IMR-90 (cell line): ENCODE measurements at regions not wholly inside any gene's neighbourhood (a gene's known extent, or its start where the extent isn't known, plus 50 kb on each side); places are given as distances from the start of the nearest gene placed in this dataset.

Source experiments
- ATAC-seq: fragments of 200-7000 bp; cut with Tn5 transposase; 2 replicates; pipeline ENCODE4 v1.9.1; 2020; ENCODE audit warnings: low read depth, mild to moderate bottlenecking, moderate library complexity
- BruUV-seq: library from RNA; stranded (reverse); fragments of 400-500 nt; replicated peaks from 2 replicates; lab custom pipeline; 2021; lab: Mats Ljungman, UMichigan
- CTCF ChIA-PET: fragments of 300-600 bp; formaldehyde crosslinking; extraction: SDS; loops from one replicate; lab custom pipeline; 2021; ENCODE audit warnings: antibody characterized with exemption; lab: Yijun Ruan, JAX
- POLR2A ChIA-PET: fragments of 300-600 bp; sonication (Branson Sonifier 250); formaldehyde crosslinking; loops from one replicate; lab custom pipeline; 2022; ENCODE audit warnings: antibody characterized with exemption; ENCODE audit not compliant: unreplicated experiment; lab: Charles Lee
- DNase-seq: peaks from one replicate; pipeline ENCODE4 v3.0.0; 2013
- H2AFZ ChIP-seq: replicated peaks from 2 replicates; pipeline ENCODE3; 2013; ENCODE audit warnings: low read length, mild to moderate bottlenecking; ENCODE audit not compliant: poor library complexity
- H2AK5ac ChIP-seq: 2 replicates; pipeline ENCODE4 v1.6.1; 2013; ENCODE audit warnings: low read depth, low read length, inconsistent platforms
- H2AK9ac ChIP-seq: replicated peaks from 2 replicates; pipeline ENCODE3; 2013; ENCODE audit warnings: mild to moderate bottlenecking, low read depth, low read length, moderate library complexity; ENCODE audit not compliant: poor library complexity
- H2BK120ac ChIP-seq: 2 replicates; pipeline ENCODE4 v1.6.1; 2013; ENCODE audit warnings: low read depth, low read length, inconsistent platforms
- H2BK15ac ChIP-seq: 3 replicates; pipeline ENCODE4 v1.6.1; 2013; ENCODE audit warnings: low read depth, low read length, inconsistent platforms
- H2BK20ac ChIP-seq: 2 replicates; pipeline ENCODE4 v1.6.1; 2013; ENCODE audit warnings: low read depth, mild to moderate bottlenecking, inconsistent platforms, low read length, moderate library complexity
- H2BK5ac ChIP-seq: 2 replicates; pipeline ENCODE4 v1.6.1; 2013; ENCODE audit warnings: mild to moderate bottlenecking, low read depth, low read length, inconsistent platforms; ENCODE audit not compliant: poor library complexity, severe bottlenecking
- H3K14ac ChIP-seq: replicated peaks from 2 replicates; pipeline ENCODE4 v1.6.1; 2013; ENCODE audit warnings: low read depth, low read length, inconsistent platforms
- H3K18ac ChIP-seq: 2 replicates; pipeline ENCODE4 v1.6.1; 2013; ENCODE audit warnings: low read depth, low read length, control low read depth
- H3K23ac ChIP-seq: 2 replicates; pipeline ENCODE4 v1.6.1; 2013; ENCODE audit warnings: low read depth, low read length, inconsistent platforms
- H3K27ac ChIP-seq: 2 replicates; pipeline ENCODE4 v1.5.1; 2013; ENCODE audit warnings: mild to moderate bottlenecking, control low read depth, low read length; ENCODE audit not compliant: insufficient read depth
- H3K27me3 ChIP-seq: 2 replicates; pipeline ENCODE4 v1.6.1; 2013; ENCODE audit warnings: low read length; ENCODE audit not compliant: control insufficient read depth, insufficient read depth
- H3K36me3 ChIP-seq: 2 replicates; pipeline ENCODE4 v1.6.1; 2013; ENCODE audit warnings: low read length, mixed read lengths; ENCODE audit not compliant: control insufficient read depth, insufficient read depth
- H3K4ac ChIP-seq: 2 replicates; pipeline ENCODE4 v1.6.1; 2013; ENCODE audit warnings: low read depth, low read length, inconsistent platforms
- H3K4me1 ChIP-seq: 2 replicates; pipeline ENCODE4 v1.6.1; 2013; ENCODE audit warnings: low read length, mixed read lengths; ENCODE audit not compliant: control insufficient read depth, insufficient read depth
- H3K4me2 ChIP-seq: 2 replicates; pipeline ENCODE4 v1.6.1; 2013; ENCODE audit warnings: low read depth, mild to moderate bottlenecking, control low read depth, low read length, moderate library complexity
- H3K4me3 ChIP-seq: 2 replicates; pipeline ENCODE4 v1.5.1; 2013; ENCODE audit warnings: low read depth, mild to moderate bottlenecking, control low read depth, low read length, moderate library complexity; ENCODE audit not compliant: insufficient read depth
- H3K56ac ChIP-seq: 2 replicates; pipeline ENCODE4 v1.6.1; 2013; ENCODE audit warnings: low read length, inconsistent platforms; ENCODE audit not compliant: insufficient read depth; ENCODE audit errors: extremely low read depth
- H3K79me1 ChIP-seq, 2 experiments: 2 replicates each; pipeline ENCODE4 v1.6.1; 2013; ENCODE audit warnings: low read length in 2 of 2, inconsistent platforms in 1 of 2, low read depth in 1 of 2
- H3K9ac ChIP-seq: 2 replicates; pipeline ENCODE4 v1.6.1; 2013; ENCODE audit warnings: low read depth, low read length, control low read depth
- H3K9me1 ChIP-seq: 2 replicates; pipeline ENCODE4 v1.6.1; 2013; ENCODE audit warnings: low read length, inconsistent platforms; ENCODE audit not compliant: insufficient read depth
- H3K9me3 ChIP-seq: 2 replicates; pipeline ENCODE4 v1.6.1; 2013; ENCODE audit warnings: low read length; ENCODE audit not compliant: control insufficient read depth, insufficient read depth
- H4K20me1 ChIP-seq: 2 replicates; pipeline ENCODE4 v1.6.1; 2013; ENCODE audit warnings: low read length, inconsistent platforms; ENCODE audit not compliant: insufficient read depth
- H4K5ac ChIP-seq: 2 replicates; pipeline ENCODE4 v1.6.1; 2013; ENCODE audit warnings: mild to moderate bottlenecking, low read depth, low read length, control low read depth
- H4K8ac ChIP-seq, 2 experiments: 2 replicates each; pipeline ENCODE4 v1.6.1; 2013; ENCODE audit warnings: low read depth in 2 of 2, low read length in 2 of 2, control low read depth in 1 of 2, inconsistent platforms in 1 of 2
- H4K91ac ChIP-seq: 2 replicates; pipeline ENCODE4 v1.6.1; 2013; ENCODE audit warnings: low read depth, low read length, inconsistent platforms; ENCODE audit not compliant: insufficient read depth
- BHLHE40 ChIP-seq: fragments of 150-350 bp; IDR thresholded peaks from 2 replicates; pipeline ENCODE4 v1.6.1; 2016; ENCODE audit warnings: mild to moderate bottlenecking, low read depth, low read length
- CEBPB ChIP-seq: IDR thresholded peaks from 2 replicates; pipeline ENCODE4 v1.6.1; 2012; ENCODE audit warnings: low read depth, low read length, improper control_type of control experiment
- CHD1 ChIP-seq: IDR thresholded peaks from 2 replicates; pipeline ENCODE4 v1.6.1; 2012; ENCODE audit warnings: low read depth, low read length, improper control_type of control experiment
- FOS ChIP-seq: fragments of 150-350 bp; IDR thresholded peaks from 2 replicates; pipeline ENCODE4 v1.6.1; 2016; ENCODE audit warnings: low read depth, low read length
- MAFK ChIP-seq: IDR thresholded peaks from 2 replicates; pipeline ENCODE4 v1.6.1; 2012; ENCODE audit warnings: low read depth, low read length, improper control_type of control experiment
- MAZ ChIP-seq: IDR thresholded peaks from 2 replicates; pipeline ENCODE4 v1.6.1; 2012; ENCODE audit warnings: low read depth, mild to moderate bottlenecking, low read length, improper control_type of control experiment, moderate library complexity, borderline replicate concordance
- MXI1 ChIP-seq: IDR thresholded peaks from 2 replicates; pipeline ENCODE4 v1.6.1; 2012; ENCODE audit warnings: low read depth, mild to moderate bottlenecking, low read length, moderate library complexity, borderline replicate concordance
- NFE2L2 ChIP-seq: fragments of 150-350 bp; IDR thresholded peaks from 2 replicates; pipeline ENCODE4 v1.6.1; 2016; ENCODE audit warnings: low read depth, mild to moderate bottlenecking, low read length
- POLR2A ChIP-seq: IDR thresholded peaks from 2 replicates; pipeline ENCODE4 v1.6.1; 2012; ENCODE audit warnings: mild to moderate bottlenecking, low read depth, low read length
- RAD21 ChIP-seq: IDR thresholded peaks from 2 replicates; pipeline ENCODE4 v1.6.1; 2012; ENCODE audit warnings: low read length, improper control_type of control experiment
- RCOR1 ChIP-seq: IDR thresholded peaks from 2 replicates; pipeline ENCODE4 v1.6.1; 2012; ENCODE audit warnings: mild to moderate bottlenecking, low read length, improper control_type of control experiment; ENCODE audit not compliant: insufficient replicate concordance
- RFX5 ChIP-seq: IDR thresholded peaks from 2 replicates; pipeline ENCODE4 v1.8.0; 2012; ENCODE audit warnings: low read depth, mild to moderate bottlenecking, low read length, moderate library complexity
- SMC3 ChIP-seq: fragments of 150-350 bp; IDR thresholded peaks from 2 replicates; pipeline ENCODE4 v1.6.1; 2016; ENCODE audit warnings: low read depth, mild to moderate bottlenecking, antibody characterized with exemption, low read length, moderate library complexity
- WGBS, 2 experiments: methylation state at CpG; one replicate each; pipeline versions ENCODE4 v1.1.5 to v1.1.7; 2013; ENCODE audit warnings: missing lambda C conversion rate in 2 of 2; ENCODE audit not compliant: insufficient read length in 1 of 2; ENCODE audit errors: extremely low coverage in 2 of 2; 5-methylcytosine and 5-hydroxymethylcytosine counted together
- dilution Hi-C: fragments of 300-500 bp; cut with HindIII; formaldehyde crosslinking; loops from one replicate; pipeline ENCODE4 v1.14.3; 2018; ENCODE audit warnings: low sequenced_read_pairs; ENCODE audit not compliant: unreplicated experiment
- in situ Hi-C: fragments of 300-500 bp; cut with MboI; formaldehyde crosslinking; loops from 3 replicates; pipeline ENCODE4 v1.14.3; 2019; ENCODE audit warnings: low sequenced_read_pairs, inconsistent platforms, mixed read lengths
- intact Hi-C: fragments of 100-400 bp; cut with micrococcal nuclease; formaldehyde crosslinking; loops from 2 replicates; pipeline ENCODE4 v1.10.0; 2022
- TF ChIP-seq, protein P1 (sequence below): fragments of 150-350 bp; IDR thresholded peaks from 2 replicates; pipeline ENCODE4 v1.6.1; 2016; ENCODE audit warnings: low read depth, mild to moderate bottlenecking, low read length, moderate library complexity, borderline replicate concordance
- TF ChIP-seq, protein P2 (sequence below): conservative IDR thresholded peaks from 2 replicates; pipeline ENCODE4 v1.5.1; 2012; ENCODE audit warnings: mild to moderate bottlenecking, low read depth, low read length, improper control_type of control experiment
- TF ChIP-seq, protein P3 (sequence below): fragments of 150-350 bp; IDR thresholded peaks from 2 replicates; pipeline ENCODE4 v1.6.1; 2017; ENCODE audit warnings: mild to moderate bottlenecking, antibody characterized with exemption, low read length, low read depth

DNA sequence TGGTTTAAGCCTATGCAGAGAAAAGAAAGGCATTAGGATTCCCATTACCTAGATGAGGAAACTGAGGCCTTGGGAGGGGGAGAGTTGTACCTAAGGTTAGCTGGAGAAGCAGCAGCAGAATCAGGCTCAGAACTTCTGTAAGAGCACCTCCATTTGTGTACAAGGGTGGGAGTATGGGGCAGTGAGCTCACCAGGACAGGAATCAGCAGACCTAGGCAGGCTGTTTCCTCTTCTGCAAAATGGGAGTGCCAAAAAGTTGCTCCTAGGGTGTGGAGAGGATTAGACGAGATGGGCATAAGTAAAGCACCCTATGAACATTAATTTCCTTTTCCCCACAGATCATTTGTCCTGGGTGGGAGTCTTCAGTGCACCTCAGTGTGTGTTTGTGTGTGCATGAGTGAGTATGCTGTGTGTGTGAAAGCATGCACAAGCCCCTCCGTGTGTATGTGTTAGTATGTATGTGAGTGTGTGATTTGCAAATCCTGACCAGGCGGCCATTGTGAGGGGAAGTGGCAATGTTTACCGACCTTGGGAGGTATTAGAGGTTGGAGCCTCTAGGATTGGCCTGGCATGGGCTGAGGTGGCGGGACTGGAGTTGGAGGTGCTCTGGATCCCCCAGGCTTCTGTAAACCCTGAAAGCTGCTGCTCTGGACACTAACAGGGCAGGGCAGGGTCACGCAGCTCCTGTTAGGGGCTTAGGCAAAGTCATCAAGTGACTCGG, 78.8 kb downstream of the VEGFA start:
- peaks cover 23% of the 10 kb centered on the region for H3K27me3 ChIP-seq
- intact Hi-C loops = no loop called here
- no peak overlapping the region for H4K8ac ChIP-seq
- no TSS peak for BruUV-seq
- peaks cover 18% of the 10 kb centered on the region for H3K4me1 ChIP-seq
- H3K9ac ChIP-seq = no peak overlapping the region
- H2BK15ac ChIP-seq = no peak overlapping the region
- no peak overlapping the region for H3K18ac ChIP-seq
- H3K9me1 ChIP-seq = peaks cover 12% of the 10 kb centered on the region; the same call in 1 of the 2 replicates
- no peak overlapping the region for H3K4me3 ChIP-seq
- DNase-seq = no peak
- no peak for ATAC-seq
- H3K14ac ChIP-seq = no peak overlapping the region
- dilution Hi-C loops = no loop called here
- H3K9me3 ChIP-seq = no peaks in the 10 kb centered on the region
- ChIA-PET POLR2A (no interaction called here), CTCF (no interaction called here)
- H4K91ac ChIP-seq = 0 out of 2 replicates have a peak overlapping the region, but pooled peaks have one; percentile 98
- H3K23ac ChIP-seq = 0 out of 2 replicates have a peak overlapping the region, but pooled peaks have one; percentile 58
- H2AK5ac ChIP-seq = 0 out of 2 replicates have a peak overlapping the region, but pooled peaks have one; percentile 11
- WGBS, 2 experiments = 100% methylated on average over 2 of the region's 7 CpGs; no CpG with 5 or more reads in 1 of the 2 experiments
- H2BK5ac ChIP-seq = no peak overlapping the region
- no peak for TF ChIP-seq RAD21
- TF ChIP-seq MAZ = no peak
- TF ChIP-seq, protein P1, sequence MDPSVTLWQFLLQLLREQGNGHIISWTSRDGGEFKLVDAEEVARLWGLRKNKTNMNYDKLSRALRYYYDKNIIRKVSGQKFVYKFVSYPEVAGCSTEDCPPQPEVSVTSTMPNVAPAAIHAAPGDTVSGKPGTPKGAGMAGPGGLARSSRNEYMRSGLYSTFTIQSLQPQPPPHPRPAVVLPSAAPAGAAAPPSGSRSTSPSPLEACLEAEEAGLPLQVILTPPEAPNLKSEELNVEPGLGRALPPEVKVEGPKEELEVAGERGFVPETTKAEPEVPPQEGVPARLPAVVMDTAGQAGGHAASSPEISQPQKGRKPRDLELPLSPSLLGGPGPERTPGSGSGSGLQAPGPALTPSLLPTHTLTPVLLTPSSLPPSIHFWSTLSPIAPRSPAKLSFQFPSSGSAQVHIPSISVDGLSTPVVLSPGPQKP = no peak
- TF ChIP-seq NFE2L2 = no peak
- TF ChIP-seq SMC3 = no peak
- no peak for TF ChIP-seq CEBPB
- TF ChIP-seq RCOR1 = no peak
- no peak for TF ChIP-seq RFX5
- TF ChIP-seq MXI1 = no peak
- TF ChIP-seq, protein P2, sequence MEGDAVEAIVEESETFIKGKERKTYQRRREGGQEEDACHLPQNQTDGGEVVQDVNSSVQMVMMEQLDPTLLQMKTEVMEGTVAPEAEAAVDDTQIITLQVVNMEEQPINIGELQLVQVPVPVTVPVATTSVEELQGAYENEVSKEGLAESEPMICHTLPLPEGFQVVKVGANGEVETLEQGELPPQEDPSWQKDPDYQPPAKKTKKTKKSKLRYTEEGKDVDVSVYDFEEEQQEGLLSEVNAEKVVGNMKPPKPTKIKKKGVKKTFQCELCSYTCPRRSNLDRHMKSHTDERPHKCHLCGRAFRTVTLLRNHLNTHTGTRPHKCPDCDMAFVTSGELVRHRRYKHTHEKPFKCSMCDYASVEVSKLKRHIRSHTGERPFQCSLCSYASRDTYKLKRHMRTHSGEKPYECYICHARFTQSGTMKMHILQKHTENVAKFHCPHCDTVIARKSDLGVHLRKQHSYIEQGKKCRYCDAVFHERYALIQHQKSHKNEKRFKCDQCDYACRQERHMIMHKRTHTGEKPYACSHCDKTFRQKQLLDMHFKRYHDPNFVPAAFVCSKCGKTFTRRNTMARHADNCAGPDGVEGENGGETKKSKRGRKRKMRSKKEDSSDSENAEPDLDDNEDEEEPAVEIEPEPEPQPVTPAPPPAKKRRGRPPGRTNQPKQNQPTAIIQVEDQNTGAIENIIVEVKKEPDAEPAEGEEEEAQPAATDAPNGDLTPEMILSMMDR = no peak
- no peak for TF ChIP-seq CHD1
- no peak for TF ChIP-seq BHLHE40
- TF ChIP-seq, protein P3, sequence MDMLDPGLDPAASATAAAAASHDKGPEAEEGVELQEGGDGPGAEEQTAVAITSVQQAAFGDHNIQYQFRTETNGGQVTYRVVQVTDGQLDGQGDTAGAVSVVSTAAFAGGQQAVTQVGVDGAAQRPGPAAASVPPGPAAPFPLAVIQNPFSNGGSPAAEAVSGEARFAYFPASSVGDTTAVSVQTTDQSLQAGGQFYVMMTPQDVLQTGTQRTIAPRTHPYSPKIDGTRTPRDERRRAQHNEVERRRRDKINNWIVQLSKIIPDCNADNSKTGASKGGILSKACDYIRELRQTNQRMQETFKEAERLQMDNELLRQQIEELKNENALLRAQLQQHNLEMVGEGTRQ = no peak
- TF ChIP-seq FOS = no peak
- no peak for TF ChIP-seq MAFK
- no peak for TF ChIP-seq POLR2A
- H3K27ac ChIP-seq = no peak overlapping the region
- in situ Hi-C loops = no loop called here
- H3K4me2 ChIP-seq = no peak overlapping the region
- no peak overlapping the region for H2BK120ac ChIP-seq
- no peaks in the 10 kb centered on the region for H3K79me1 ChIP-seq
- H3K4ac ChIP-seq = peak overlapping the region; percentile 0; the same call in 1 of the 2 replicates
- H4K20me1 ChIP-seq = no peaks in the 10 kb centered on the region
- H2BK20ac ChIP-seq = no peak overlapping the region
- no peak overlapping the region for H2AFZ ChIP-seq
- H2AK9ac ChIP-seq = no peak overlapping the region
- no peak overlapping the region for H3K56ac ChIP-seq
- no peak overlapping the region for H4K5ac ChIP-seq
- no peaks in the 10 kb centered on the region for H3K36me3 ChIP-seq
